CD4-positive, alpha-beta T cell treated with Interleukin-15 for 4 hours (primary cell): ENCODE measurements at regions not wholly inside any gene's neighbourhood (a gene's known extent, or its start where the extent isn't known, plus 50 kb on each side); places are given as distances from the start of the nearest gene placed in this dataset.

ENCODE experiments used
- DNase-seq: peaks from one replicate; pipeline ENCODE4 v3.0.0-alpha.2; 2020; ENCODE audit warnings: low spot score

- no peak for DNase-seq
These were observed 99.3 kb downstream of the METRNL start for GRCh38 chr17:83178533-83179304.

DNA sequence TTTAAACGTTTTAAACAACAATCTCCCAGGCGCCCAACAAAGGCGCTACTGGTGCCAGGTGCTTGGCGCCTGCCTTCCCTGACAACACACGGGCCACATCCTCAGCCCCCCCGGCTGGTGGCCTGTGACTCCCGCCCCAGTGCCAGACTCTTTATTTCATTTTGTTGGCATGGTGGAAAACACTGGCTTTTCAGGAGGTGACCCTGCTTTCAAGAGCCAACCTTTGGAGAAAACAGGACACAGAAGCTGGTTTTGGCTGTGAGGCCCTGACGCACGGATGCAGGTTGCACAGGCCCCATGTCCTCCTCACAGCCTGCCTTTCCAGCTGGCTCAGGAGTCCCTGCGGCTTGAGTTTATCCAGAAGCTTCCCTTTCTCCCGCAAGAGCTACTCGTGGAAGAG lies 100.0 kb downstream of the METRNL start:
- no peak for DNase-seq

DNA sequence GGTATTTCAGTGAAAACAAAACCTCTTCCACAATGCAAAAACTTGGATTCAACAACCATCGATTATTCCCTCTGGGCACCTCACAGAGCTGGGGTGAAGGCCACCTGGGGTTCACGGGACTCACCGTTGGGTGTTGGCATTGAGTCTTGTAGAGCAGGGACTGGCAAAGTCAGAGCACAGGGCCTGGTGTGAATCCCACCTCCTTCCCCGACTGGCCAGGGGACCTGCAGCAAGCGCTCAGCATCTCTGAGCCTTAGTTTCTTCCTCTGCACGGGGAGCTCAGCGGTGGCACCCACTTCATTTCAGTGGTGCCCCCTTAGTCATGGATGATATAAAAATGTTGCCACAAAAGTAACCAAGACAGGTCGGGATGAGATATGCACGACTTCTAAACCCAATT lies 100.4 kb downstream of the METRNL start:
- no peak for DNase-seq

GRCh38 chr17:83180264-83180995 lies 101.0 kb downstream of the METRNL start:
- no peak for DNase-seq

DNA sequence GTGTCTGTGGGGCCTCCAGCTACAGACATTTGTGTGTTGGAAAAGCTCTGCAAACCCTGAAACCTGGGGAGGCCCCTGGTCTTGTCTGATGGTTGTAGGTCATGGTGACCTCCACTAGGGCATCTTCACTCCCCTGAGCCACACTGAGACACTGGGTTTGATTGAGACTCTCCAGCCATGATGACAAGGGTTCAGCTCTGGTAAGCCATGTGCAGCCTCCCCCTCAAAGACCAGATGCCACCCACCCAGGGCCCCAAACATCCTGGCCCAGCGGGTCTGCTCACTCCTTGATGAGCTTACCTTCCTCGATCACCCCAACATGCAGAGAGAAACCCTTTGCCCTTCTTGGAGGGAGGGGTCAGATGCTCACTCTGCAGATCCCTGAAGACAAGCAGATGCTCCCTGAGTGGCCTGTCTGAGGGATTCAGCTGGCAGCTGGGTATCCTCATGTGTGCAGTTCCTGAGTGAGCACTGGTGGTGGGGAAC lies 101.6 kb downstream of the METRNL start:
- DNase-seq: no peak

GRCh38 chr17:83181991-83182619 lies 102.7 kb downstream of the METRNL start:
- DNase-seq: no peak

GRCh38 chr17:83182620-83183101 lies 103.3 kb downstream of the METRNL start:
- DNase-seq: no peak

DNA sequence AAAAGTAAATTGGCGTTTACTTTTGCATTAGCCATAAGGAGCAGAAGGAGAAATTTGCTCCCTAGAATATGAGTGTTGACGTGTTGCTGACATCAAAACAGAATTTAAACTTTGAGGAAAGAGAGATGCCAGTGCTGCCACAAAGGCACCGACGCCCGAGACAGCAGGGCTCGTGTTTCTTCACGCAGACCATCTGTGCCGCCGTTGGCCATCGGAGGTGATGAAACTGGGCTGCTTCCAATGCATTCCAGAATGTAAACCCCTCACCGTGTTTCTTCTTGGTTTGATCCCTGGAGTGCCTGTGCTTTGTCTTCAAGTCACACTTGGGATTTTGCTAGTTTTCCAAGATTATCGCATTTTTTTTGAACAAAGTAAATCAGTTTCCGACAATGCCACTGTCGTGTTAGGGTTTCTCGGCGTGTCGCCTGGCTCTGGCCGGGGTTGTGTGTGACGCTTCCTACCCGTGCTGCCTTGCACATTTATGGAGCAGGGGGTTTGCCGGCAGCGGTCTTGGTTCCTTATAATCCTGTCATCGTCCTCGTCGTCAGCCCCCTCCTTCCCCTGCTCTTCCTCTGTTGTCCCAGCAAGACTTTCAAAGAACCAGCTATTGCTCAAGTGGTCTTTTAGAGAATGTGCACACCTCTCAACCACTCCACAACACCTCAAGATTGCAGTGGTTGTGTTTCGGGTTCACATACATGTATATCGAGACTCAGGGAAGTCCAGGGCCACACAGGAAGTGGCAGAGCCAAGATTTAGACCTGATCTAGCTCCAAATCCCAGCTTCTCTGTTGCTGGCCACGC lies 103.9 kb downstream of the METRNL start:
- DNase-seq: no peak

GRCh38 chr17:83183951-83184506 lies 104.6 kb downstream of the METRNL start:
- DNase-seq: no peak

- no peak for DNase-seq
These were observed 105.9 kb downstream of the METRNL start for GRCh38 chr17:83185023-83186002.

GRCh38 chr17:83186226-83186625 lies 106.8 kb downstream of the METRNL start:
- DNase-seq: no peak

DNA sequence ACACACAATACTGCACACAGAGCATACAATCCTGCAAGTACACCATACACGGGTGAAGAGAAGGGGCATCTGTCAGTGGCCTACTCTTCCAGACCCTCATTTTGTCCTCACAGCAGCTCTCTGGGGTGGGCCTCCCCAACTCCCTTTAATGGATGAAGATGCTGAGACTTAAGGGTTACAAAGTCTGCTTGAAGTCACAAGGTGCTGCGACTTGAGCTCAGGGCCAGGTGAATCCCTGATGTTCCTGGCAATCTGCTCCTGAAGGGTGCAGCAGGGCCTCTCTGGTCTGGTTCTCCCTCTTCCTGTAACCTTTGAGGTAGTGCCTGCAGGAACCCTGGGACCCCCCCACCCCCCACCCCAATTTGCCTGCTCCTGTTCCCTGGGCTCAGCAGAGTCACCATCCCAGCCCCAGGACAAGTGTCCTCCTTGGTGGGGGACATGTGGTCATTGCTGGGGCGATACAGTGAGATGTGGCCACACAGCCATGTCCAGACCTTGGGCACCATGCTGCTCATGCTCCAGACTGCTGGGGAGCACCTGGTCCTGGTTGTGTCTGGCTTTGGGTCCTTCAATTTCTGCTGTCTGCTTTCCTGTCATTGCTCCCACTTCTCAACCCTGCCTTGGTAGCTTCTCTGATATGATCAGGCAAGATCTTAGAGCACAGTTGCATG lies 107.5 kb downstream of the METRNL start:
- no peak for DNase-seq

DNA sequence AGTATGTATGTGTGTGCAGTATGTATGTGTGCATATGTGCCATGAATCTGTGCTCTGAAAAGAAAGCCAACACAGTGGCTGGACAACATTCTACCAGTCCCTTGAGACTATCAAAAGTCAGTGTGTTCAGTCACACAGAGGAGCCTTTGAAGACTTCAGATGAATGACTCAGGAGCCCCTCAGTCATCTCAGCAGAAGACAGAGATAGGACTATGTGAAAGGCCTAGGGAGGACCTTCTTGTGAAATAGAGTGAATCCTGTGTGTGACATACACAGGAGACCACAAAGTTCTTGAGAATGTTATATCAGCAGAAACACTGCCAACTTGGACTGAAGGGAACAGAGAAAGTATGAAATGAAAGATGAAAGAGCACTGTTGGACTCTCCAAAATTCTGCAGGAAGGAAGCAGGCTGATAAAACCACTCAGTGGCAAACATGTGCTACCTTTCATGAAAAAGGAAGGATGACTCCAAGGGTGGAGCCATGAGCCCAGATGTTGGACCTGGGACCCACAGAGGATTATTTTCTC lies 108.4 kb downstream of the METRNL start:
- DNase-seq: no peak

DNA sequence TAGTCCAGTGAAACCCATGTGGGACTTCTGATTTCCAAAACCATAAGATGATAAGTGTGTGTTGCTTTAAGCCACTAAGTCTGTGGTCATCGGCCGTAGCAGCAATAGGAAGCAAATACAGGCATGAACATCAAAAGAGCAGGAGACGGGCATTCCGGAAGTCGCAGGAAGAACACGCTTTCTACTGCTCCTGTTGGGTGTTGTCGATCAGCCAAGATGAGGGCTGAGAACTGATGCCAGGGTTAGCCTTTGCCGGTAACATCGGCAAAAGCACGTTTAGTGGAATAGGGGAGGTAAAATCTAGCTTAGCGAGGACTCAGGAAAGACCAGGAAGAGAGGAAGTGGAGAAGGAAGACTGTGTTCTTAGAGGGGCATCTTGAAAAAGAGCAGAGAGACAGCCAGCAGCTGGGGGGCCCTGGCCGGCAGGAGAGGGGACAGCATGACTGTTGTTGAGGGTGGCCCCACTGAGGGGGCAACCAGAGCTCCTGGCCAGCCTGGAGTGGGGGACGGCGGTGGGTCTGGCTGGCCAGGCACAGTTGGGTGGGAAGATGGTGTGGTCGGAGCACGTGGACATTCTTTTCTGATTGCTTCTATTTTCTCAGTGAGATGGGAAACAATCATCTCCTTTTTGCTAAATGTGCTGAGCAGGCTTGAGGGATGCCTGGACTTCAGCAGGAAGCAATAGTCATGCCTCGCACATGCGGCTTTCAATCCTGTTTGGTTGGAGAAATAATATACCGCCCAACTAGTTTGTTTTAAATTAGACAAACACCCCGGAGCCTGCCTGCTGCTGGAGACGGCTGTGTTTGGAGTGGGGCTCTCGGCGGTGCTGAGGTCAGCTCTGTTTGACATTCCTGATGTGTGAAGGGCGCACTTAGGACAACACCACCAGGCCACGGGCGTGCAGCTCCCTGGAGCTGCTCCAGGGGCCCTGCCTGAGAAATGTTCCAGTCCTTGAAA lies 109.9 kb downstream of the METRNL start:
- DNase-seq: no peak

DNA sequence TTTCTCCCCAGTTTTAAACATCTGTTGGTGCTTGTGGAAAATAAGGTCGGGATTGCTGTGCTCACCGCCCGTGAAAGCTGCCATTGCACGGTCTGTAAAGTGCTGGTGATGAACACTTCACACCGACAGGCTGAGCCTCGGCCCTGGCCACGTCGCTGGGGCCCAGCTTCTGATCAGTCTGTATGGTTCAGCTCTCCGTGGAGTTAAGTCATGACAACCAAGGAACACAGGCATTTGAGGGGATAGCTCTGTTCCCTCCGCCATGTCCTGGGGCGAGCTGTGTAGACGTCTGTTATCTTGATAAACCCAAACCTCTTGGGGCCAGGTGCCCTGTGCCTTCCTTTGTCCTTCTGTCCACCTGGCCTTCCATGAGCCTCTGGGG lies 110.6 kb downstream of the METRNL start:
- no peak for DNase-seq

DNA sequence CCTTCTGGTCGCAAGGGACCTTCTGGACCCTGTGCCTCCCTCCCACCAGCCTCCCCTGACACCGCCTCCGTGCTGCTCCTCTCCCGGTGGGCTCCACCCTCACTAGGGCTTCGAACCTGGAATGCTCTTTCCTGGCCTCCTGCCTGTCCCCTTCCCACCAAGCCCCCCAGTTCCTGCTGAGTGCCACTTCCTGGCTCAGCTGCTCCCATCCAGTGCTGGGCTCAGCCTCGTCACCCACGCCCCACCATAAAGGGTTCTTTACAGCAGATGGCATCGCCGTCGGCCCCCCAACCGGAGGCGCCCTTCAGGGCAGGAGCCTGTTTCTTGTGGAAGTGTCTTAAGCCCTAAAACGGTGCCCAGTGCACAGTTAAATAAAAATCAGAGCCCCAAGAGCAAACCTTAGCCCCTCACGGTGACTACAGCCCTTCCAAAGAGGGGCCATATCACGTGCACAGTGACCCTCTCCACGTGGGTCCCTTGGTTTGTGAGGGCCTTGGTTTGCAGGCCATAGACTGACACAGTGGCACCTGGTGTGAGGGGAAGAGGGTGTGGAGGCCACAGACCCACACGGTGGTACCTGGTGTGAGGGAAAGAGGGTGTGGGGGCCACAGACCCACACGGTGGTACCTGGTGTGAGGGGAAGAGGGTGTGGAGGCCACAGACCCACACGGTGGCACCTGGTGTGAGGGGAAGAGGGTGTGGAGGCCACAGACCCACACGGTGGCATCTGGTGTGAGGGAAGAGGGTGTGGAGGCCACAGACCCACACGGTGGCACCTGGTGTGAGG lies 111.4 kb downstream of the METRNL start:
- DNase-seq: no peak

- DNase-seq: no peak
These were observed 112.2 kb downstream of the METRNL start for GRCh38 chr17:83191388-83192160.
